ENCODE measurements at regions not wholly inside any gene's neighbourhood (a gene's known extent, or its start where the extent isn't known, plus 50 kb on each side); places are given as distances from the start of the nearest gene placed in this dataset.
"Not testable (repeated sequence)": the region's sequence is repeated elsewhere in the genome, so short reads cannot be mapped to it uniquely, and the experiment has no call there.

GRCh38 chr3:40939741-40940130 lies 259.6 kb upstream of the CTNNB1 start:
- Histone ChIP-seq H3K4me2 (ENCODE audit: insufficient read depth, low read length) (no peak overlapping the region), H3K27ac (ENCODE audit: low read depth, low read length) (no peak overlapping the region), H3K36me3 (ENCODE audit: insufficient read depth, low read length) (no peaks in the 10 kb centered on the region), H2AFZ (ENCODE audit: low read length) (no peak overlapping the region), H3K9me3 (ENCODE audit: low read depth, low read length) (no peaks in the 10 kb centered on the region), H3K27me3 (ENCODE audit: insufficient read depth, low read length) (no peaks in the 10 kb centered on the region), H4K20me1 (ENCODE audit: insufficient read depth, low read length) (no peaks in the 10 kb centered on the region), H3K4me3 (ENCODE audit: insufficient read depth, low read length) (no peak overlapping the region), H3K79me2 (ENCODE audit: insufficient read depth, low read length) (no peaks in the 10 kb centered on the region), H3K4me1 (ENCODE audit: insufficient read depth, low read length) (no peaks in the 10 kb centered on the region)
- no peak for DNase-seq (ENCODE audit: insufficient read length, low spot score, missing footprints)
- TF ChIP-seq, protein P1, sequence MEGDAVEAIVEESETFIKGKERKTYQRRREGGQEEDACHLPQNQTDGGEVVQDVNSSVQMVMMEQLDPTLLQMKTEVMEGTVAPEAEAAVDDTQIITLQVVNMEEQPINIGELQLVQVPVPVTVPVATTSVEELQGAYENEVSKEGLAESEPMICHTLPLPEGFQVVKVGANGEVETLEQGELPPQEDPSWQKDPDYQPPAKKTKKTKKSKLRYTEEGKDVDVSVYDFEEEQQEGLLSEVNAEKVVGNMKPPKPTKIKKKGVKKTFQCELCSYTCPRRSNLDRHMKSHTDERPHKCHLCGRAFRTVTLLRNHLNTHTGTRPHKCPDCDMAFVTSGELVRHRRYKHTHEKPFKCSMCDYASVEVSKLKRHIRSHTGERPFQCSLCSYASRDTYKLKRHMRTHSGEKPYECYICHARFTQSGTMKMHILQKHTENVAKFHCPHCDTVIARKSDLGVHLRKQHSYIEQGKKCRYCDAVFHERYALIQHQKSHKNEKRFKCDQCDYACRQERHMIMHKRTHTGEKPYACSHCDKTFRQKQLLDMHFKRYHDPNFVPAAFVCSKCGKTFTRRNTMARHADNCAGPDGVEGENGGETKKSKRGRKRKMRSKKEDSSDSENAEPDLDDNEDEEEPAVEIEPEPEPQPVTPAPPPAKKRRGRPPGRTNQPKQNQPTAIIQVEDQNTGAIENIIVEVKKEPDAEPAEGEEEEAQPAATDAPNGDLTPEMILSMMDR (IDR thresholded peaks at IDR 0.05; ENCODE audit: extremely low read depth, low read depth, low read length): no peak

- no peaks in the 10 kb centered on the region for H3K27me3 ChIP-seq (ENCODE audit: insufficient read depth, low read length)
- H2AFZ ChIP-seq (ENCODE audit: low read length): no peak overlapping the region
- H3K9me3 ChIP-seq (ENCODE audit: low read depth, low read length): no peaks in the 10 kb centered on the region
- H3K79me2 ChIP-seq (ENCODE audit: insufficient read depth, low read length): no peaks in the 10 kb centered on the region
- no peak overlapping the region for H3K4me3 ChIP-seq (ENCODE audit: insufficient read depth, low read length)
- H3K36me3 ChIP-seq (ENCODE audit: insufficient read depth, low read length): no peaks in the 10 kb centered on the region
- DNase-seq (ENCODE audit: insufficient read length, low spot score, missing footprints): no peak
- no peak overlapping the region for H3K4me2 ChIP-seq (ENCODE audit: insufficient read depth, low read length)
- TF ChIP-seq, protein P1 (IDR thresholded peaks at IDR 0.05; ENCODE audit: extremely low read depth, low read depth, low read length): no peak
- H3K27ac ChIP-seq (ENCODE audit: low read depth, low read length): no peak overlapping the region
- H3K4me1 ChIP-seq (ENCODE audit: insufficient read depth, low read length): no peaks in the 10 kb centered on the region
- H4K20me1 ChIP-seq (ENCODE audit: insufficient read depth, low read length): no peaks in the 10 kb centered on the region
These were observed 258.7 kb upstream of the CTNNB1 start for GRCh38 chr3:40940651-40941050.

DNA sequence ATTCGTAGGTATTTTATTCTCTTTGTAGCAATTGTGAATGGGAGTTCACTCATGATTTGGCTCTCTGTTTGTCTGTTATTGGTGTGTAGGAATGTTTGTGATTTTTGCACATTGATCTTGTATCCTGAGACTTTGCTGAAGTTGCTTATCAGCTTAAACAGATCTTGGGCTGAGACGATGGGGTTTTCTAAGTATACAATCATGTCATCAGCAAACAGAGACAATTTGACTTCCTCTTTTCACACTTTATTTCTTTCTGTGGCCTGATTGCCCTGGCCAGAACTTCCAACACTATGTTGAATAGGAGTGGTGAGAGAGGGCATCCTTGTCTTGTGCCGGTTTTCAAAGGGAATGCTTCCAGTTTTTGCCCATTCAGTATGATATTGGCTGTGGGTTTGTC lies 252.3 kb upstream of the CTNNB1 start:
- not testable (repeated sequence) for H3K27ac ChIP-seq (ENCODE audit: low read depth, low read length); H3K27me3 ChIP-seq (ENCODE audit: insufficient read depth, low read length); H2AFZ ChIP-seq (ENCODE audit: low read length); H3K36me3 ChIP-seq (ENCODE audit: insufficient read depth, low read length); DNase-seq (ENCODE audit: insufficient read length, low spot score, missing footprints); H3K4me1 ChIP-seq (ENCODE audit: insufficient read depth, low read length); H4K20me1 ChIP-seq (ENCODE audit: insufficient read depth, low read length); H3K4me2 ChIP-seq (ENCODE audit: insufficient read depth, low read length); H3K79me2 ChIP-seq (ENCODE audit: insufficient read depth, low read length); H3K4me3 ChIP-seq (ENCODE audit: insufficient read depth, low read length); H3K9me3 ChIP-seq (ENCODE audit: low read depth, low read length)

DNA sequence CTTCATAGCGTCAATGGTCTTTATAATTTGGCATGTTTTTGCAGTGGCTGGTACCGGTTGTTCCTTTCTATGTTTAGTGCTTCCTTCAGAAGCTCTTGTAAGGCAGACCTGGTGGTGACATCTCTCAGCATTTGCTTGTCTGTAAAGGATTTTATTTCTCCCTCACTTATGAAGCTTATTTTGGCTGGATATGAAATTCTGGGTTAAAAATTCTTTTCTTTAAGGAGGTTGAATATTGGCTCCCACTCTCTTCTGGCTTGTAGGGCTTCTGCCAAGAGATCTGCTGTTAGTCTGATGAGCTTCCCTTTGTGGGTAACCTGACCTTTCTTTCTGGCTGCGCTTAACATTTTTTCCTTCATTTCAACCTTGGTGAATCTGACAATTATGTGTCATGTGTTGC lies 250.0 kb upstream of the CTNNB1 start:
- not testable (repeated sequence) for H3K27ac ChIP-seq (ENCODE audit: low read depth, low read length); H3K4me3 ChIP-seq (ENCODE audit: insufficient read depth, low read length); H4K20me1 ChIP-seq (ENCODE audit: insufficient read depth, low read length); H3K36me3 ChIP-seq (ENCODE audit: insufficient read depth, low read length); H3K27me3 ChIP-seq (ENCODE audit: insufficient read depth, low read length); H3K4me2 ChIP-seq (ENCODE audit: insufficient read depth, low read length); DNase-seq (ENCODE audit: insufficient read length, low spot score, missing footprints); H3K79me2 ChIP-seq (ENCODE audit: insufficient read depth, low read length); H3K4me1 ChIP-seq (ENCODE audit: insufficient read depth, low read length); H3K9me3 ChIP-seq (ENCODE audit: low read depth, low read length); H2AFZ ChIP-seq (ENCODE audit: low read length)

GRCh38 chr3:40951636-40952035 lies 247.7 kb upstream of the CTNNB1 start:
- Histone ChIP-seq H3K9me3 (ENCODE audit: low read depth, low read length) (peaks cover 2% of the 10 kb centered on the region), H3K27me3 (ENCODE audit: insufficient read depth, low read length) (no peaks in the 10 kb centered on the region), H3K27ac (ENCODE audit: low read depth, low read length) (no peak overlapping the region), H2AFZ (ENCODE audit: low read length) (no peak overlapping the region), H3K4me3 (ENCODE audit: insufficient read depth, low read length) (no peak overlapping the region), H3K36me3 (ENCODE audit: insufficient read depth, low read length) (no peaks in the 10 kb centered on the region), H3K4me2 (ENCODE audit: insufficient read depth, low read length) (no peak overlapping the region), H4K20me1 (ENCODE audit: insufficient read depth, low read length) (no peaks in the 10 kb centered on the region), H3K79me2 (ENCODE audit: insufficient read depth, low read length) (no peaks in the 10 kb centered on the region), H3K4me1 (ENCODE audit: insufficient read depth, low read length) (peaks cover 4% of the 10 kb centered on the region)
- no peak for DNase-seq (ENCODE audit: insufficient read length, low spot score, missing footprints)
- TF ChIP-seq, protein P1 (IDR thresholded peaks at IDR 0.05; ENCODE audit: extremely low read depth, low read depth, low read length): no peak
